ENCODE measurements at regions not wholly inside any gene's neighbourhood (a gene's known extent, or its start where the extent isn't known, plus 50 kb on each side); places are given as distances from the start of the nearest gene placed in this dataset.

- TF ChIP-seq EP300 (IDR thresholded peaks at IDR 0.05; ENCODE audit: borderline replicate concordance in 1 of 2, low read depth in 1 of 2, low read length in 1 of 2) (no peak), CTCF (IDR thresholded peaks at IDR 0.05) (no peak), MAX (IDR thresholded peaks at IDR 0.05; ENCODE audit: low read depth) (no peak), RCOR1 (IDR thresholded peaks at IDR 0.05; ENCODE audit: low read length) (no peak), JUND (IDR thresholded peaks at IDR 0.05) (no peak), NRF1 (IDR thresholded peaks at IDR 0.05; ENCODE audit: low read depth, low read length) (no peak)
These were observed 111.8 kb upstream of the TMC3 start for GRCh38 chr15:81485806-81486205.
